Calu3 (cell line): ENCODE measurements at regions not wholly inside any gene's neighbourhood (a gene's known extent, or its start where the extent isn't known, plus 50 kb on each side); places are given as distances from the start of the nearest gene placed in this dataset.

Experiments
- BruUV-seq: library from RNA; stranded (reverse); fragments of 400-500 nt; replicated peaks from 2 replicates; lab custom pipeline; 2021; lab: Mats Ljungman, UMichigan
- CTCF ChIA-PET: fragments of 300-600 bp; sonication (Branson Sonifier 250); formaldehyde crosslinking; loops from one replicate; lab custom pipeline; 2022; ENCODE audit warnings: antibody characterized with exemption; lab: Charles Lee
- DNase-seq: peaks from one replicate; pipeline ENCODE4 v3.0.0; 2022
- H3K27ac Mint-ChIP-seq: one replicate; pipeline ENCODE4 v1.8.0; 2022; ENCODE audit warnings: mixed read lengths; ENCODE audit not compliant: unreplicated experiment
- H3K27me3 Mint-ChIP-seq: one replicate; pipeline ENCODE4 v1.8.0; 2022; ENCODE audit warnings: mixed read lengths; ENCODE audit not compliant: unreplicated experiment
- H3K36me3 Mint-ChIP-seq: one replicate; pipeline ENCODE4 v1.8.0; 2022; ENCODE audit warnings: mild to moderate bottlenecking, moderate library complexity, mixed read lengths; ENCODE audit not compliant: insufficient read depth, unreplicated experiment
- H3K4me1 Mint-ChIP-seq: one replicate; pipeline ENCODE4 v1.8.0; 2022; ENCODE audit warnings: mild to moderate bottlenecking, low read depth, mixed read lengths; ENCODE audit not compliant: unreplicated experiment
- H3K4me3 Mint-ChIP-seq: one replicate; pipeline ENCODE4 v1.8.0; 2022; ENCODE audit warnings: mild to moderate bottlenecking, low read depth, moderate library complexity, mixed read lengths; ENCODE audit not compliant: unreplicated experiment
- H3K9me3 Mint-ChIP-seq: one replicate; pipeline ENCODE4 v1.8.0; 2022; ENCODE audit warnings: low read depth, mixed read lengths; ENCODE audit not compliant: unreplicated experiment
- CTCF ChIP-seq: fragments of 200-600 bp; IDR thresholded peaks from one replicate; pipeline ENCODE4 v1.8.0; 2022; ENCODE audit warnings: antibody characterized with exemption; ENCODE audit not compliant: unreplicated experiment
- intact Hi-C: fragments of 100-400 bp; cut with micrococcal nuclease; formaldehyde crosslinking; loops from one replicate; pipeline ENCODE4 v1.10.0; 2022; ENCODE audit not compliant: unreplicated experiment

- CTCF ChIA-PET = no interaction called here
- no peak for DNase-seq
- H3K4me3 Mint-ChIP-seq = no peak overlapping the region
- H3K36me3 Mint-ChIP-seq = no peaks in the 10 kb centered on the region
- peaks cover 5% of the 10 kb centered on the region for H3K9me3 Mint-ChIP-seq
- H3K27ac Mint-ChIP-seq = no peak overlapping the region
- H3K27me3 Mint-ChIP-seq = no peaks in the 10 kb centered on the region
- no peaks in the 10 kb centered on the region for H3K4me1 Mint-ChIP-seq
- TF ChIP-seq CTCF = no peak
- intact Hi-C loops = no loop called here
- BruUV-seq = no TSS peak
Observed at GRCh38 chr4:20178902-20179576, 72.7 kb upstream of the SLIT2 start.

GRCh38 chr4:20176881-20177280 is 74.8 kb upstream of the SLIT2 start:
- CTCF ChIA-PET = no interaction called here
- intact Hi-C loops = no loop called here
- H3K27ac Mint-ChIP-seq = no peak overlapping the region
- TF ChIP-seq CTCF = no peak
- no peaks in the 10 kb centered on the region for H3K4me1 Mint-ChIP-seq
- no TSS peak for BruUV-seq
- no peaks in the 10 kb centered on the region for H3K36me3 Mint-ChIP-seq
- peaks cover 5% of the 10 kb centered on the region for H3K9me3 Mint-ChIP-seq
- H3K27me3 Mint-ChIP-seq = no peaks in the 10 kb centered on the region
- no peak overlapping the region for H3K4me3 Mint-ChIP-seq
- DNase-seq = no peak

GRCh38 chr4:20172070-20172760 is 79.5 kb upstream of the SLIT2 start:
- Mint-ChIP-seq H3K9me3 (peaks cover 2% of the 10 kb centered on the region), H3K4me3 (no peak overlapping the region), H3K36me3 (no peaks in the 10 kb centered on the region), H3K4me1 (no peaks in the 10 kb centered on the region), H3K27ac (no peak overlapping the region), H3K27me3 (no peaks in the 10 kb centered on the region)
- BruUV-seq = no TSS peak
- intact Hi-C loops = no loop called here
- CTCF ChIA-PET = no interaction called here
- no peak for TF ChIP-seq CTCF
- no peak for DNase-seq

- no peaks in the 10 kb centered on the region for H3K36me3 Mint-ChIP-seq
- H3K27me3 Mint-ChIP-seq = no peaks in the 10 kb centered on the region
- intact Hi-C loops = no loop called here
- BruUV-seq = no TSS peak
- TF ChIP-seq CTCF = no peak
- CTCF ChIA-PET = no interaction called here
- no peak overlapping the region for H3K4me3 Mint-ChIP-seq
- H3K4me1 Mint-ChIP-seq = no peaks in the 10 kb centered on the region
- no peak overlapping the region for H3K27ac Mint-ChIP-seq
- DNase-seq = no peak
- H3K9me3 Mint-ChIP-seq = no peaks in the 10 kb centered on the region
Observed at GRCh38 chr4:20166544-20166943, 85.2 kb upstream of the SLIT2 start.
